HG02938 (cell line): ENCODE measurements at regions not wholly inside any gene's neighbourhood (a gene's known extent, or its start where the extent isn't known, plus 50 kb on each side); places are given as distances from the start of the nearest gene placed in this dataset.

ENCODE experiments used
- ATAC-seq: cut with Tn5 transposase; IDR thresholded peaks from one replicate; pipeline ENCODE4 v1.9.1; 2021; ENCODE audit warnings: mild to moderate bottlenecking, moderate library complexity; ENCODE audit not compliant: unreplicated experiment

GRCh38 chr4:77305766-77306165 is 148.8 kb downstream of the CCNG2 start:
- ATAC-seq, result no peak

- ATAC-seq, result no peak
Measured at GRCh38 chr4:77306496-77306895, 149.5 kb downstream of the CCNG2 start.

GRCh38 chr4:77308843-77309242 is 151.8 kb downstream of the CCNG2 start:
- no peak for ATAC-seq

DNA sequence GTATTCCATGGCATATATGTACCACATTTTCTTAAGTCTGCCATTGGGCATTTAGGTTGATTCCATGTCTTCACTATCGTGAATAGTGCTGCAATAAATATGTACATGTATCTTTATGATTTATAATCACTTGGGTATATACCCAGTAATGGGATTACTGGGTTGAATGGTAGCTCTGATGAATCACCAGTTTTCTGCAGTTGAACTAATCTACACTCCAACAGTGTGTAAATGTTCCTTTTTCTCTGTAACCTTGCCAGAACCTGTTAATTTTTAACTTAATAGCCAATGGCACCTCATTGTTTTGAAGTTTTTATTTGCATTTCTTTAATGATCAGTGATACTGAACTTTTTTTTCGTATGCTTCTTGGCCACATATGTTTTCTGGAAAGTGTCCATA is 152.5 kb downstream of the CCNG2 start:
- no peak for ATAC-seq

- ATAC-seq, result no peak
Measured at GRCh38 chr4:77310931-77311330, 153.9 kb downstream of the CCNG2 start.

GRCh38 chr4:77314697-77315096 is 157.7 kb downstream of the CCNG2 start:
- ATAC-seq, result no peak

DNA sequence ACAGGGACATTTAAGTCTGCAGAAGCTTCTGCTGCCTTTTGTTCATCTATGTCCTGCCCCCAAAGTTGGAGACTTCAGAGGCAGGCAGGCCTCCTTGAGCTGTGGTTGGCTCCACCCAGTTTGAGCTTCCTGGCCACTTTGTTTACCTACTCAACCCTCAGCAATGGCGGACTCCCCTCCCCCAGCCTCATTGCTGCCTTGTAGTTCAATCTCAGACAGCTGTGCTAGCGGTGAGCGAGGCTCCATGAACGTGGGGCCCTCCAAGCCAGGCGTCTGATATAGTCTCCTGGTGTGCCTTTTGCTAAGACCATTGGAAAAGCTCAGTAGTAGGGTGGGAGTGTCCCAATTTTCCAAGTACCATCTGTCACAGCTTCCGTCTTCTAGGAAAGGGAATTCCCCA is 170.1 kb downstream of the CCNG2 start:
- ATAC-seq, result no peak

DNA sequence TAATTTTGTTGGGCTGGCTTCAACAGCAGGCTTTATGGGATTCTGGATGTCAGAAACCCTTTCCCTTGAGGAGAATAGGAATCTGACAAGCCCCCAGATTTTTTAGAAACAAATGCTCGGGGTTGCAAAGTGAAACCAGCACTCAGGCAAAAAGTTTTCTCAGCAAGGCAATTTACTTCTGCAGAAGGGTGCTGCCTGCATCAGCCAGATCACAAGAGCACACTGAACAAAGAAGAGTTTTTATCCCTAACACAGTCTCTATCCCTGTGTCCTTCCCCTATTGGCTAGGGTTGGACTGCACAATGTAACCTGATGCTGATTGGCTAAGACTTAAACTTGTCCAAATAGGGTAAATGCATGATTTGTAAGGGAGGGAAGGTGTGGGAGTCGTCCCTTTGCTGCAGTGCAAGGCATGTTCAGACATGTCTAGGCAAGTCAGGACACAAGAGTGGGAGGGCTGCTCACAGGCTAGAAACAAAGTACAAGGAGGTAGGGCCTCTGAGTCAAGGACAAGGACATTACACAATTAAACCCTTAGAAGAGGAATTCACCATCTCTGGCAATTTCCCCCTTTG is 175.8 kb downstream of the CCNG2 start:
- ATAC-seq, result no peak

GRCh38 chr4:77336411-77337142 is 179.6 kb downstream of the CCNG2 start:
- ATAC-seq, result no peak

- ATAC-seq, result no peak
Measured at GRCh38 chr4:77342170-77342810, 185.3 kb downstream of the CCNG2 start.

DNA sequence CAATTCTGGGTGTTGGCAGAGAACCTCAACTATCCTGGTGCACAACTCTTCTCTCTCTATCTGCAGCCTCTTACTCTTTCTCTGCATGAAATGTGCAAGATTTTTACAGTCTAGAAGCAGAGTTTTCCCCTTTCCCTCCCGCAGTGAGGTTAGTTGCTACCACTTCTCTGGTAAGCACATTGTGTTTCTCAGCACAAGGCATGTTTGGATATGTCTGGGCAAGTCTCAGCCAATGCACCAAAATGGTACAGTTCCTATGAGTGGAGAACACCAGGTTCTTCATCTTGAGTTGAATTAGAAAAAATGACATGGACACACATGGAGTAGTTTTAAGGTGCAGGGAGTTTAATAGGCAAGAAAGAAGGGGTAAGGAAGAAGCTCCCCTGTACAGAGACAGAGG is 187.0 kb downstream of the CCNG2 start:
- ATAC-seq, result no peak

DNA sequence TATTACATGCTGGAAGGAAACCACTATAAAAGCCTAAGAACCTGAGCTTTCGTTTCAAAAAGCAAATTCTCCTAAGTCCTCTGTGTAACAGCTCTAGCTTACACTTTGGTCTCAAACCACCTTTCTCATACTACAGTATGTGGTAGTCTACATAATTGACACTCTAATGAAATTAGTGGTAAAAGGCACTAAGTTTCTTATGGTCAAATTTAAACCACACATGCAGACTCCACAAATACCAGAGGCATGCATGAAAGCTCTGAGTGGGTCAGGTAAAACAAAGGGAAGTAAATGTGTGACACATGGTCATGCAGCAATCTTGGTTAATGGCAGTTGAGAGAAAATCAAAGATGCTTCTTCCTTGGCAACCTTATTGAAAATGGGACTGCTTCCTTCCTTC is 187.8 kb downstream of the CCNG2 start:
- ATAC-seq, result no peak

- peak; percentile 45 for ATAC-seq
Measured at GRCh38 chr4:77347351-77347966, 190.5 kb downstream of the CCNG2 start.

DNA sequence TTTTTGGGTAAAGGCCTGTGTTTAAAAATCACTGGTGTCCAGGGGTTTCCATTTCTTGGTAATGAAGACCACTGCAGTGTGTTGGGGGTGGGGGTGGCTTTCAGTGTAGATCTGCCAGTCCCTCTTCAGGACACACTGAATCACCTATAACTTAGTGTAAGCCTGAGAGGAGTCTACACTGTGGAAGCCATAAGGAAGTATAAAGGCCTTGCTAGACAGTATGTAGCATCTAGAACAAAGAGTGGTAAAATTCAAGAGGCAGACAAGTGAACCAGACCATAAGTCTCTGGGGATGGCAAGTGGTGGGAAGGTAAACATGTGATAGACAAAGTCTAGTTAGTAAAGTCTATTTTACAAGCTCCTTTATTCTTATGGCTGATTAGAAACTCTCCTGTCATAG is 191.8 kb downstream of the CCNG2 start:
- no peak for ATAC-seq

- ATAC-seq, result no peak
Measured at GRCh38 chr4:77349364-77349763, 192.4 kb downstream of the CCNG2 start.

- no peak for ATAC-seq
Measured at GRCh38 chr4:77349796-77350195, 192.8 kb downstream of the CCNG2 start.

DNA sequence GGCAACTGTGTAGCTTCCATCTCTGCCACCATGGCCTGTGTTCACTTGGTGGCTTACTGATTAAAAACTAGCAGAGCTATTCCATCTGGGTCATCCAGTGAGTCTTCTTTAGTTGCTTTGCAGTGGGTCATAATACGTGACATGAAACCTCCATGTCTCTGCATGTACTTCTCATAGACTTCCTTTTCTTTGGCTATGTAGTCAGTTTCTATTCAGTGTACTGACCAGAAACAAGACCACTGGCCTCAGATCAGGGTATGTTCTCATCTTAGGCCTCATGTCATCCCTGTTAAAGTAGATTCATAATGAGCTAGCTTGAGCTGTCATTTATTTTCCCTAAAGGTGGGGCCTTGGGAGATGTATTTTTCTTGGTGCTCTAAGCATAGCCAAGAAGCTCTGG is 195.2 kb downstream of the CCNG2 start:
- ATAC-seq, result no peak

DNA sequence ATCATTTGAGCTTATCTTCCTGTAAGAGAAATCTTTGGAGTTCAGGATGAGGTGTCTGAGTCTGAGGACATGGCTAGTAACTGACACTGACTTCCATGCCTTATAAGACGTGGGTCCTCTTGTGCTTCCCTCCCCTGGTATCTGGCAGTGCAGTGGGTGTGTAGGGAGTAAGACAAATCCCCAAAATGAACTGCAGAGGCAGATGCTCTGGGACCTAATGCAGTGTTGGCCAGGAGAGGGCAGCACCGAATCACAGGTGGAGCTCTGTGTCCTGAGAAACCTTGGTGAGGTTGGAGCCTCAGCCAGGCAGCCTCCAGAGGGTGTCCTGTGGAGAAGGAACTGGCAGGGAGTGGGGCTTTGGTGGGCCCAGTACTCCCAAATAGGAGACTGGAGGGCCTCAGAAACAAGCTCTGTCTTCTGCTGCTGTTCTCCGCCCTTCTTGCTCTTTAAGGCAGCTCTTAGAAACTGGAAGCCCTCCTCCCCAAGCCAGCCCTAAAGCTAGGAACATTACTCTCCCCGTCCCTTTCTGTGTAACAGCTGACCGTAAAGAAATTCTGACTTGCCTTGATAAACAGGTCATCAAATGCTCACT is 196.8 kb downstream of the CCNG2 start:
- ATAC-seq, result peak; percentile 62

DNA sequence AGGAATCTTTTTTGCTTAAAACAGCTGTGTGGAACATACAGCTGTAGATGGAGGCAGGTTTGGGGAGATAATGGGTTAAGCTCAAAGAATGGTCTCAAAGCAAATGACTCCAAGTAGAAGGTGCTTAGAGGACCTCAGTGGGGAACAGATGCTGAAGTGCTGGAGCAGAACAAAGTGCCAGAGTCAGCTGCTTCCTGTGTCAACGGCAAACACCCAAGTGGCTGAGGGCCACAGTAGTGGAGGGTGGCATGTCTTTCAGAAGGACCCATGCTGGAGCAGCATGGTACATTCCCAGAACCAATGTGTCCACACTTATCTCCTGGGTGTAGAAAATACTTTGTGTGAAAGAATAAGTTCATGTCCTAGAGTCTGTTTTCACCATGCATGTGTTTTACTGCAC is 197.5 kb downstream of the CCNG2 start:
- ATAC-seq, result peak; percentile 37

DNA sequence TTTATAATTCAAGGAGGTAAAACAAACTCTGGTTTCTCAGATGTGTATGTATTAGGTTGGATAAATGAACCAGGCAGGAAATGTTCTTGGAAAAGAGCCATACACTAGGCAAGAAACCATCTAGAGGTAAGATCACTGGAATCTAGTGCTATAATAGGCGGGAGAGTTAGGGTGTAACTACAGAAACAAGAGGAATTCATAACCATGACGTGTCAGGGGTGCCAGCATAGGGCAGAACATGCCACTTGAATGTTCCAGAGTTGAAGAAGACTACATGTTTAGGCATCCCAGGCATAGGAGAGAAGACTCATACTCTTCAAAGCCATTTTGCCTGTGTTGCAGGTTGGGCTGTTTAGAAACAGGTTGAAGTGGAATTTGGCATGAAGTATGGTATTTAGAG is 198.7 kb downstream of the CCNG2 start:
- ATAC-seq, result no peak

- no peak for ATAC-seq
Measured at GRCh38 chr4:77358315-77358928, 201.4 kb downstream of the CCNG2 start.
